HAP-1 (cell line): ENCODE measurements at regions not wholly inside any gene's neighbourhood (a gene's known extent, or its start where the extent isn't known, plus 50 kb on each side); places are given as distances from the start of the nearest gene placed in this dataset.

Source experiments
- DNase-seq, 2 experiments: peaks; one replicate each; pipeline ENCODE4 v3.0.0-alpha.2; 2016 to 2020; ENCODE audit warnings: low spot score in 2 of 2
- H3K27me3 ChIP-seq: fragments of 250-450 bp; sonication (Bioruptor Pico); 2 replicates; pipeline ENCODE4 v1.5.1; 2020; ENCODE audit warnings: low read depth, mild to moderate bottlenecking, moderate library complexity
- H3K36me3 ChIP-seq: fragments of 250-450 bp; sonication (Bioruptor Pico); replicated peaks from 2 replicates; pipeline ENCODE4 v1.5.1; 2020; ENCODE audit warnings: mild to moderate bottlenecking
- H3K4me1 ChIP-seq: fragments of 250-450 bp; sonication (Bioruptor Pico); 2 replicates; pipeline ENCODE4 v1.5.1; 2020; ENCODE audit warnings: mild to moderate bottlenecking
- H3K4me3 ChIP-seq: fragments of 250-450 bp; sonication (Bioruptor Pico); 2 replicates; pipeline ENCODE4 v1.5.1; 2020; ENCODE audit warnings: mild to moderate bottlenecking, moderate library complexity
- H3K9me3 ChIP-seq: fragments of 250-450 bp; sonication (Bioruptor Pico); 2 replicates; pipeline ENCODE4 v1.5.1; 2020; ENCODE audit warnings: mild to moderate bottlenecking, moderate library complexity
- in situ Hi-C: fragments of 300-500 bp; cut with MboI; formaldehyde crosslinking; loops from 3 replicates; pipeline ENCODE4 v1.14.3; 2020; ENCODE audit warnings: low sequenced_read_pairs, inconsistent platforms, mixed read lengths

- Histone ChIP-seq H3K4me3 (no peak overlapping the region), H3K4me1 (no peaks in the 10 kb centered on the region), H3K27me3 (no peaks in the 10 kb centered on the region), H3K36me3 (no peaks in the 10 kb centered on the region), H3K9me3 (no peaks in the 10 kb centered on the region)
- in situ Hi-C loops: no loop called here
- DNase-seq: no peak
Observed at GRCh38 chr7:69399401-69399800, 198.9 kb upstream of the AUTS2 start.

GRCh38 chr7:69402696-69403095 is 195.6 kb upstream of the AUTS2 start:
- Histone ChIP-seq H3K4me1 (no peaks in the 10 kb centered on the region), H3K36me3 (no peaks in the 10 kb centered on the region), H3K27me3 (no peaks in the 10 kb centered on the region), H3K9me3 (no peaks in the 10 kb centered on the region), H3K4me3 (no peak overlapping the region)
- DNase-seq: no peak
- in situ Hi-C loops: no loop called here

GRCh38 chr7:69403169-69403568 is 195.1 kb upstream of the AUTS2 start:
- DNase-seq: peak; percentile 20 to 51
- in situ Hi-C loops: no loop called here
- Histone ChIP-seq H3K27me3 (no peaks in the 10 kb centered on the region), H3K4me3 (no peak overlapping the region), H3K9me3 (no peaks in the 10 kb centered on the region), H3K36me3 (no peaks in the 10 kb centered on the region), H3K4me1 (no peaks in the 10 kb centered on the region)

- H3K9me3 ChIP-seq: no peaks in the 10 kb centered on the region
- no peak for DNase-seq
- no peaks in the 10 kb centered on the region for H3K4me1 ChIP-seq
- H3K27me3 ChIP-seq: no peaks in the 10 kb centered on the region
- in situ Hi-C loops: no loop called here
- H3K4me3 ChIP-seq: no peak overlapping the region
- H3K36me3 ChIP-seq: no peaks in the 10 kb centered on the region
Observed at GRCh38 chr7:69411018-69411417, 187.3 kb upstream of the AUTS2 start.

GRCh38 chr7:69411466-69411865 is 186.8 kb upstream of the AUTS2 start:
- no peaks in the 10 kb centered on the region for H3K9me3 ChIP-seq
- no peaks in the 10 kb centered on the region for H3K4me1 ChIP-seq
- no peaks in the 10 kb centered on the region for H3K27me3 ChIP-seq
- H3K36me3 ChIP-seq: no peaks in the 10 kb centered on the region
- no peak for DNase-seq
- no peak overlapping the region for H3K4me3 ChIP-seq
- in situ Hi-C loops: no loop called here

- no peak for DNase-seq
- Histone ChIP-seq H3K4me1 (no peaks in the 10 kb centered on the region), H3K27me3 (no peaks in the 10 kb centered on the region), H3K36me3 (no peaks in the 10 kb centered on the region), H3K9me3 (no peaks in the 10 kb centered on the region), H3K4me3 (no peak overlapping the region)
- in situ Hi-C loops: no loop called here
Observed at GRCh38 chr7:69412331-69413146, 185.7 kb upstream of the AUTS2 start.

GRCh38 chr7:69414555-69414954 is 183.7 kb upstream of the AUTS2 start:
- no peak for DNase-seq
- Histone ChIP-seq H3K36me3 (no peaks in the 10 kb centered on the region), H3K27me3 (no peaks in the 10 kb centered on the region), H3K9me3 (no peaks in the 10 kb centered on the region), H3K4me1 (no peaks in the 10 kb centered on the region), H3K4me3 (no peak overlapping the region)
- in situ Hi-C loops: no loop called here

GRCh38 chr7:69418869-69419670 is 179.2 kb upstream of the AUTS2 start:
- H3K4me1 ChIP-seq: no peaks in the 10 kb centered on the region
- no peak for DNase-seq

GRCh38 chr7:69419934-69420333 is 178.3 kb upstream of the AUTS2 start:
- in situ Hi-C loops: no loop called here
- no peak for DNase-seq
- Histone ChIP-seq H3K4me3 (no peak overlapping the region), H3K36me3 (no peaks in the 10 kb centered on the region), H3K4me1 (no peaks in the 10 kb centered on the region), H3K27me3 (no peaks in the 10 kb centered on the region), H3K9me3 (no peaks in the 10 kb centered on the region)

More at GRCh38 chr7:69418869-69419670, 179.2 kb upstream of the AUTS2 start:
- Histone ChIP-seq H3K27me3 (no peaks in the 10 kb centered on the region), H3K4me3 (no peak overlapping the region), H3K36me3 (no peaks in the 10 kb centered on the region), H3K9me3 (no peaks in the 10 kb centered on the region)
- in situ Hi-C loops: no loop called here

- Histone ChIP-seq H3K9me3 (no peaks in the 10 kb centered on the region), H3K4me1 (no peaks in the 10 kb centered on the region), H3K27me3 (no peaks in the 10 kb centered on the region), H3K36me3 (no peaks in the 10 kb centered on the region), H3K4me3 (no peak overlapping the region)
- in situ Hi-C loops: no loop called here
- DNase-seq: no peak
Observed at GRCh38 chr7:69422574-69422985, 175.7 kb upstream of the AUTS2 start.

GRCh38 chr7:69426705-69427104 is 171.6 kb upstream of the AUTS2 start:
- in situ Hi-C loops: no loop called here
- no peaks in the 10 kb centered on the region for H3K9me3 ChIP-seq
- H3K4me1 ChIP-seq: no peaks in the 10 kb centered on the region
- H3K4me3 ChIP-seq: no peak overlapping the region
- H3K27me3 ChIP-seq: no peaks in the 10 kb centered on the region
- DNase-seq: no peak
- H3K36me3 ChIP-seq: no peaks in the 10 kb centered on the region

- no peaks in the 10 kb centered on the region for H3K4me1 ChIP-seq
- H3K4me3 ChIP-seq: no peak overlapping the region
- DNase-seq: no peak
- in situ Hi-C loops: no loop called here
- H3K36me3 ChIP-seq: no peaks in the 10 kb centered on the region
- H3K27me3 ChIP-seq: no peaks in the 10 kb centered on the region
- H3K9me3 ChIP-seq: no peaks in the 10 kb centered on the region
Observed at GRCh38 chr7:69428089-69428488, 170.2 kb upstream of the AUTS2 start.

GRCh38 chr7:69429911-69430383 is 168.3 kb upstream of the AUTS2 start:
- in situ Hi-C loops: no loop called here
- no peaks in the 10 kb centered on the region for H3K36me3 ChIP-seq
- no peak overlapping the region for H3K4me3 ChIP-seq
- no peak for DNase-seq
- H3K9me3 ChIP-seq: no peaks in the 10 kb centered on the region
- H3K4me1 ChIP-seq: no peaks in the 10 kb centered on the region
- H3K27me3 ChIP-seq: no peaks in the 10 kb centered on the region

- no peaks in the 10 kb centered on the region for H3K9me3 ChIP-seq
- no peaks in the 10 kb centered on the region for H3K36me3 ChIP-seq
- no peaks in the 10 kb centered on the region for H3K4me1 ChIP-seq
- no peak overlapping the region for H3K4me3 ChIP-seq
- no peak for DNase-seq
- in situ Hi-C loops: no loop called here
- H3K27me3 ChIP-seq: no peaks in the 10 kb centered on the region
Observed at GRCh38 chr7:69430384-69431021, 167.8 kb upstream of the AUTS2 start.
